22Rv1 (cell line): ENCODE measurements at regions not wholly inside any gene's neighbourhood (a gene's known extent, or its start where the extent isn't known, plus 50 kb on each side); places are given as distances from the start of the nearest gene placed in this dataset.

ENCODE experiments used
- H3K27ac ChIP-seq: fragments of 450-650 bp; 2 replicates; pipeline ENCODE4 v1.5.1; 2017
- ZFX ChIP-seq: fragments of 450-650 bp; IDR thresholded peaks from 2 replicates; pipeline ENCODE4 v1.6.1; 2017; ENCODE audit warnings: antibody characterized with exemption, borderline replicate concordance
- TF ChIP-seq, protein P1 (sequence below): fragments of 450-650 bp; IDR thresholded peaks from 2 replicates; pipeline ENCODE4 v1.5.1; 2017; ENCODE audit warnings: mild to moderate bottlenecking

DNA sequence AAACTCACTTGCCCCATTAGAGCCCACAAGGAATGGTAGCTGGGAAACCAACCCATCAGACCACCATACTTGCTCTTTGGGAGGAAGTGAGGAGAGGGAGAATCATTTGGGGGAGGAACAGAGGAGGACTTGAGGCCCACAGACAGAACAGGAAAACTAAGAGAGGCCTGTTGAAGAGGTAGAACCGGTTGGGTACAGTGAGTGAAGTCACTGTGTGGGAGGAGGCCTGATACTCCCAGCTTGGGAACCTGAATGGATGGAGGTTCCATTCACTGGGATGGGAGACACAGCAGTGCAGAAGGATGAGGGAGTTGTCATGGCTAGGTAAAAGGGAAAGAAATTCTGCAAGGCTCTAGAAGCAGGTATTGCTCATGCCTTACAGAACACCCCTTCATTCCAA is 63.4 kb upstream of the PSEN2 start:
- no peak for TF ChIP-seq ZFX
- TF ChIP-seq, protein P1, sequence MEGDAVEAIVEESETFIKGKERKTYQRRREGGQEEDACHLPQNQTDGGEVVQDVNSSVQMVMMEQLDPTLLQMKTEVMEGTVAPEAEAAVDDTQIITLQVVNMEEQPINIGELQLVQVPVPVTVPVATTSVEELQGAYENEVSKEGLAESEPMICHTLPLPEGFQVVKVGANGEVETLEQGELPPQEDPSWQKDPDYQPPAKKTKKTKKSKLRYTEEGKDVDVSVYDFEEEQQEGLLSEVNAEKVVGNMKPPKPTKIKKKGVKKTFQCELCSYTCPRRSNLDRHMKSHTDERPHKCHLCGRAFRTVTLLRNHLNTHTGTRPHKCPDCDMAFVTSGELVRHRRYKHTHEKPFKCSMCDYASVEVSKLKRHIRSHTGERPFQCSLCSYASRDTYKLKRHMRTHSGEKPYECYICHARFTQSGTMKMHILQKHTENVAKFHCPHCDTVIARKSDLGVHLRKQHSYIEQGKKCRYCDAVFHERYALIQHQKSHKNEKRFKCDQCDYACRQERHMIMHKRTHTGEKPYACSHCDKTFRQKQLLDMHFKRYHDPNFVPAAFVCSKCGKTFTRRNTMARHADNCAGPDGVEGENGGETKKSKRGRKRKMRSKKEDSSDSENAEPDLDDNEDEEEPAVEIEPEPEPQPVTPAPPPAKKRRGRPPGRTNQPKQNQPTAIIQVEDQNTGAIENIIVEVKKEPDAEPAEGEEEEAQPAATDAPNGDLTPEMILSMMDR = no peak
- no peak overlapping the region for H3K27ac ChIP-seq

DNA sequence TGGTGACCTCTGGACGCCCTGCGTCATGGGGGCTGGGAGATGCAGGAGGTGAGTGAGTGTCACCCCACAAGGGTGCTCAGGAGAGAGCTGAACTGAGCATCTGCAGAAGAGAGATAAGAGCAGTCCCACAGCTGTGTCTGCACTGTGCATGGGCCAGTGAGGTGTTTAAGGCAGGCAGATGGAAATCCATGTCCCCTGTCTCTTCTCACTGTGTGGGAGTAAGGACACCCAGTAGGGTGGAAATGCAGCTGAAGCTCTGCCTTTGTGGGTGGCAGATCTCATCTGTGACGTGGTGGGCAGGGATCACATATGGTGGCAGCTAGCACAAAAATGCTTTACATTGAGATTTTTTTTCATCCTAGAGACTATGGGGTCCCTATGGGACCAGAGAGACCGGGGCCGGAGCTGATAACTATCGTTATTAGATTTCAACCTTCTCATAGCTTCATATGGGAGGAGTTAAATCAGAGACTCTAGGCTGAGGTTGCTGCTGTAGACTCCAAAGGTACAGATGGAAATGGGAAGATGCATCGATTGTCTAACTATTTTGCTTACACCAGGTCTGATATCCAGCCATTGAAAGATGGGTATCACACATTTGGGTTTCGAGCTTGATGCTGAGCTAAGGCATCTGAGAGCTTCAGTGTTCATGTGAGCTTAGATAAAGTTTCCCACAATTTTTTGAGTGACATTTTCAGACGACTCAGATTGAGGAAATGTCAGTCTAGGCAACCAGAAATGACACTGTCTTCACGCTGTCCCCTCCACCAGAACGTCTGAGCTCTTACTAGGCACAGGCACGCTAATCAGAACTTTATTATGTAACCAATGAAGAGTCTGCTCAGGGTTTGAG is 65.3 kb upstream of the PSEN2 start:
- no peak for TF ChIP-seq ZFX
- TF ChIP-seq, protein P1 = no peak
- no peak overlapping the region for H3K27ac ChIP-seq

DNA sequence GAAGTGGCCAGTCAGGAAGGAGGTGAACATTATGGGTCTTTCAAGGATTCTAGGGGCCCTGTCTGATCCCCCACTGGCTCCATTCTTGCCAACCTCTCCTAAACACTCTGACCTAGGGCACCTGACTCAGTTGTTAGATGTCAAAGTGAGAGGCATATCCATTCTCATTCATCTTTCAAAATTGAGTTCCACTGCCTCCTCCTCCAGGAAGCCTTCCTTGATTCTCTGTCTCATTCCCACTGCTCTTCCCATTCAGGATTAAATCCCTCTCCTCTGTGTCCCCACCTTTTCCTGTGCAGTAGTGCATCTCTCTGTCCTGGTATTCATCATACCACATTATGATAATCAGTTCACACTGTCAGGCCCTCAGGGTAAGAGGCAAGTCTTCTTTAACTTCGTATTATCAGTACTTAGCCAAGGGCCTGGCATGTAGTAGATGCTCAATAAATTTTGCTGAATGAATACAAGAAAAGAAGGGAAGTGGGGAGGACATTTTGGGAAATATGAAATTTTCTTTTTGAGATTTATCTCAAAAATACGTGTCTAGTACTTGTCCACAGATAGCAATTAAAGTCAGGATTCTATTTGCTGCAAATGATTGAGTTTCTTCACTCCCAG is 61.8 kb upstream of the ITPKB start:
- TF ChIP-seq, protein P1 = no peak
- no peak for TF ChIP-seq ZFX
- H3K27ac ChIP-seq = no peak overlapping the region

DNA sequence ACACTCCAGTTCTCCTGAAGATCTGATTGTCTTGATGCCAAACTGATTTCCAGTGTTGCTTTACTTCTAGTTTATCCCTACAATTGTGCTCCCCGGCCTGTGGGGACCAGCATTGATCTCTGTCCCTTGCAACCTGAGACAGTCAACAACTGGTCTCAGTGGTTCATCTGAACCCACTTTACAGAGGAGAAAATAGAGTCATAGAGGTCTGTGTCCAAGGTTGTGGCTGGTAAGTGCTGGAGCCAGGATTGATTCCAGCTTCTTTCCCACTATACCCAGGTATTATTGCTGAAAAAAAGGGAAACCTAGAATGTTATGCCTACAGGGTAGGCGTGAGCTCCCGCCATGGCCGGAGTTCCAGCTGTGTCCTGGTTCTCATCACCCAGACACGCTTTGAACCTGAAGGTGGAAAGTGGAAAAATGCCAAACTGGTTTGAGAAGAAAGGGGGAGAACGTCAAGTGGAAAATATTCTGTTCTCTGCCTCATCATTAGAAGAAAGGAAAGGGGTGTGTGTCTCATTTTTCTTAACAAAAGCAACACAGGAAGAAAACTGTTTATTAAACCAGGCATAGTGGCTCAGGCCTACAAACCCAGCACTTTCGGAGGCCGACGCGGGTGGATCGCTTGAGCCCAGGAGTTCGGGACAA is 60.7 kb upstream of the ITPKB start:
- no peak overlapping the region for H3K27ac ChIP-seq
- TF ChIP-seq, protein P1 = no peak
- TF ChIP-seq ZFX = no peak

DNA sequence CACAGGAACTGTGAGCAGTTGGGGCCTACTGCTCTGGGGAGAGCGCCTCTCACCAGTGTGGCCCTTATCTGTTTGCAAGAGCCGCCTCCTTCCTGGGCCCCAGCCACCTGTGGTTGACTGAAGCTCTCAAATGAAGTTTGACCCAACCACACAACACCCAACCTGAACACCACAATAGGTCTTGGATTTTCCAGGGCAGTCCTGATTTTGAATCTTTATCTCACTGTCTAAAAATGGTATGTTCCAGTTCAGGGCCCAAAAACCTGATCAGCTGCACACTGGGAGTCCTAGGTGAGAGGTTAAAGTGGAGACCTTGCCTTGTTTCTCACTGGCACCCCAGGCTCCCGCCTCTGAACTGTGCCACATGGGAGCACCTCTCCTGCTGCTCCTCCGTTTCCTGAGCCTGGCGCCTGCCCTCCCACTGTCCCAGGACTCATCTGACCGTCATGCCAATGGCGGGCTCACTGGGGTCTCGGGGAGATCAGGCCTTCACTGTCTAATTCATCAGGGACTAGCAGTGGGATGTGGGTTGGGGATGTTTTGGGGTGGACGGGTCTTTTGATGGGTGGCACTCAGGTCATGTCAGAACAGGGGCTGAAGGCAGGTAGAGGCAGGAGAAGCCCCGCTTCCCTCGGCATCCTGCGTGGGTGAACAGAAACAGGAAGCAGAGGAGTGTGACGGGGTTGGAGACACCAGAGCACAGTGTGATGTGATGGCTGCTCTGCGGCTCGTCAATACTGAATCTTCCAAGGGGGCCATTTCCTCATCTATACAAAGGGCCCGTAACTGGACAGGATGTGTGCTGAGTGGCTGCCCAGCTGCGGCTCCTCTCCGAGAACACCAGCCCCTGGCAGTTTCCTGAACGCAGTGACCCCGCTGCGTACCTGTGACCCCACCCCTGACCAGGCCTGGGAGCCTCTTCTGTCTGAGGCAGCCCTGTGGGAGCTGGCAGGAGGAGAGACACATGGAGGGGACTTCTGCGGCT is 59.6 kb upstream of the ITPKB start:
- TF ChIP-seq ZFX = no peak
- TF ChIP-seq, protein P1 = no peak
- no peak overlapping the region for H3K27ac ChIP-seq

DNA sequence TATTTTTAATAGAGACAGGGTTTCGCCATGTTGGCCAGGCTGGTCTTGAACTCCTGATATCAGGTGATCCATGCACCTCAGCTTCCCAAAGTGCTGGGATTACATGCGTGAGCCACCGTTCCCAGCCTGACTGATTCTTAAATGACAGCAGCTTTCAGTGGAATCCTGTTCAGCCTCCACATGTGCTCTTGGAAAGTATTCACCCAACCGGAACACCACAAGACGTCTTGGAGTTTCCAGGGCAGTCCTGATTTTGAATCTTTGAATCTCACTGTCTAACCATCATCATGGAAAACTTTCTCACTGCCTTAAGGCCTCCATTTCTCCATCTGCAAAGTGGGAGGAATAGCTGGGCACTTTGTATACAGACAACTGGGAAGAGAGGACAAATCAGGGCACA is 58.1 kb upstream of the ITPKB start:
- TF ChIP-seq, protein P1 = no peak
- no peak for TF ChIP-seq ZFX
- H3K27ac ChIP-seq = no peak overlapping the region
